ENCODE measurements at regions not wholly inside any gene's neighbourhood (a gene's known extent, or its start where the extent isn't known, plus 50 kb on each side); places are given as distances from the start of the nearest gene placed in this dataset.
"Not testable (repeated sequence)": the region's sequence is repeated elsewhere in the genome, so short reads cannot be mapped to it uniquely, and the experiment has no call there.

DNA sequence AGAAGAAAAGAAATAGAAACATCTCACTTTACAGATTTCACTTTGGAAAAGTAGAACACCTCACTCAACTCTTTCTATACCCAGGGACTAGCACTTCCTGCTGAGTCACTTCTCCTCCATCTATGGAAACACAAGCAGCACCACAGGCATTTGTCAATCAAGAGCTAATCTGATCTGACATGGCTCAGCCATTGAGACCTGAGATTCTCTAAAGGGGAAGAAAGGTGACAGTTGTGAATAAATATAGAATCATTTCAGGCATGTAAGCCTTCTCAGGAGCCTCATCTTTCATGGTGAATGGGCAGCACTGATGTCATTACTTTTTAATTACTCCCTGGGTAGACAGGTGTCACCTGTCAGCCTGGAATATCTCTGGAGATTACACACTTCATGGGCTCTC is 559.8 kb downstream of the HINT1 start:
- no peak overlapping the region for H3K14ac ChIP-seq (ENCODE audit: insufficient read depth, low read length)
- H4K91ac ChIP-seq (ENCODE audit: insufficient read length, low read depth, low read length), result no peak overlapping the region
- H2BK5ac ChIP-seq (ENCODE audit: insufficient read length, low read length), result no peak overlapping the region
- H4K8ac ChIP-seq (replicated peaks; ENCODE audit: insufficient read length, low read depth, low read length), result no peak overlapping the region
- no peak overlapping the region for H3K4me2 ChIP-seq (ENCODE audit: insufficient read depth, insufficient read length, low read length)
- H4K20me1 ChIP-seq (ENCODE audit: control insufficient read depth, insufficient read depth, insufficient read length), result no peaks in the 10 kb centered on the region
- Mint-ChIP-seq H3K27ac (peak overlapping the region; percentile 2 to 28 (median 4); a peak in 2 of 7 replicates), H3K4me3 (no peak overlapping the region), H3K9me3 (peaks cover 0 to 2% of the 10 kb centered on the region in 2 experiments; a peak in 1 of 5 replicates), H3K27me3 (ENCODE audit: low read depth) (no peaks in the 10 kb centered on the region), H3K4me1 (peaks cover 6% of the 10 kb centered on the region in 2 experiments), H3K36me3 (ENCODE audit: insufficient read depth in 1 of 3, low read depth in 3 of 3) (no peaks in the 10 kb centered on the region)
- H2AK5ac ChIP-seq (ENCODE audit: insufficient read length, low read length), result no peak overlapping the region
- no peak overlapping the region for H3T11ph ChIP-seq (ENCODE audit: low read length)
- H3K27ac ChIP-seq (ENCODE audit: insufficient read length, low read depth, low read length), result no peak overlapping the region
- no peak overlapping the region for H3K9ac ChIP-seq (ENCODE audit: extremely low read depth, insufficient read length, low read length)
- no peak overlapping the region for H3K4ac ChIP-seq (ENCODE audit: low read depth, low read length)
- H2BK120ac ChIP-seq (ENCODE audit: low read depth, low read length, poor library complexity, severe bottlenecking), result no peak overlapping the region
- no peak overlapping the region for H4K5ac ChIP-seq (ENCODE audit: insufficient read length, low read depth, low read length)
- no peak overlapping the region for H3K23ac ChIP-seq (ENCODE audit: insufficient read length, low read depth, low read length)
- H3K27me3 ChIP-seq (ENCODE audit: insufficient read depth, low read length), result no peaks in the 10 kb centered on the region
- H2BK15ac ChIP-seq (ENCODE audit: low read depth, low read length), result no peak overlapping the region
- no peak overlapping the region for H2BK12ac ChIP-seq (ENCODE audit: insufficient read length, low read depth, low read length)
- no peaks in the 10 kb centered on the region for H3K23me2 ChIP-seq (ENCODE audit: insufficient read length, low read depth, low read length, poor library complexity, severe bottlenecking)
- no peaks in the 10 kb centered on the region for H3K79me1 ChIP-seq (ENCODE audit: insufficient read depth, low read depth, low read length, poor library complexity, severe bottlenecking)
- no peak overlapping the region for H3K18ac ChIP-seq (ENCODE audit: insufficient read length, low read depth, low read length)
- no peak for DNase-seq
- no peaks in the 10 kb centered on the region; the same call in 1 of the 2 replicates for H3K4me1 ChIP-seq (ENCODE audit: insufficient read depth, low read length)
- H3K56ac ChIP-seq (ENCODE audit: insufficient read length, low read depth, low read length), result no peak overlapping the region
- no peaks in the 10 kb centered on the region for H3K9me3 ChIP-seq (ENCODE audit: control insufficient read depth, low read depth, low read length)
- no peak overlapping the region for H2BK20ac ChIP-seq (ENCODE audit: low read depth, low read length, poor library complexity, severe bottlenecking)
- TF ChIP-seq, protein P1, sequence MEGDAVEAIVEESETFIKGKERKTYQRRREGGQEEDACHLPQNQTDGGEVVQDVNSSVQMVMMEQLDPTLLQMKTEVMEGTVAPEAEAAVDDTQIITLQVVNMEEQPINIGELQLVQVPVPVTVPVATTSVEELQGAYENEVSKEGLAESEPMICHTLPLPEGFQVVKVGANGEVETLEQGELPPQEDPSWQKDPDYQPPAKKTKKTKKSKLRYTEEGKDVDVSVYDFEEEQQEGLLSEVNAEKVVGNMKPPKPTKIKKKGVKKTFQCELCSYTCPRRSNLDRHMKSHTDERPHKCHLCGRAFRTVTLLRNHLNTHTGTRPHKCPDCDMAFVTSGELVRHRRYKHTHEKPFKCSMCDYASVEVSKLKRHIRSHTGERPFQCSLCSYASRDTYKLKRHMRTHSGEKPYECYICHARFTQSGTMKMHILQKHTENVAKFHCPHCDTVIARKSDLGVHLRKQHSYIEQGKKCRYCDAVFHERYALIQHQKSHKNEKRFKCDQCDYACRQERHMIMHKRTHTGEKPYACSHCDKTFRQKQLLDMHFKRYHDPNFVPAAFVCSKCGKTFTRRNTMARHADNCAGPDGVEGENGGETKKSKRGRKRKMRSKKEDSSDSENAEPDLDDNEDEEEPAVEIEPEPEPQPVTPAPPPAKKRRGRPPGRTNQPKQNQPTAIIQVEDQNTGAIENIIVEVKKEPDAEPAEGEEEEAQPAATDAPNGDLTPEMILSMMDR (conservative IDR thresholded peaks at IDR 0.05), result no peak
- no peak overlapping the region for H2AFZ ChIP-seq (ENCODE audit: low read length)
- H3K79me2 ChIP-seq (ENCODE audit: insufficient read depth, low read length), result no peaks in the 10 kb centered on the region

DNA sequence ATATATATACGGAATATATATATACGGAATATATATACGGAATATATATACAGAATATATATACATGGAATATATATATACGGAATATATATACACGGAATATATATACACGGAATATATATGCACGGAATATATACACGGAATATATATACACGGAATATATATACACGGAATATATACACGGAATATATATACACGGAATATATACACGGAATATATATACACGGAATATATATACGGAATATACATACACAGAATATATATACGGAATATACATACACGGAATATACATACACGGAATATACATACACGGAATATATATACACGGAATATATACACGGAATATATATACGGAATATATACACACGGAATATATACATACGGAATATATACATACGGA is 568.4 kb downstream of the HINT1 start:
- DNase-seq; H2BK5ac ChIP-seq (ENCODE audit: insufficient read length, low read length); H2AFZ ChIP-seq (ENCODE audit: low read length); H3K9me3 ChIP-seq (ENCODE audit: control insufficient read depth, low read depth, low read length); H2BK15ac ChIP-seq (ENCODE audit: low read depth, low read length); H3K4me1 ChIP-seq (ENCODE audit: insufficient read depth, low read length); H3K56ac ChIP-seq (ENCODE audit: insufficient read length, low read depth, low read length); H4K91ac ChIP-seq (ENCODE audit: insufficient read length, low read depth, low read length); H3T11ph ChIP-seq (ENCODE audit: low read length); H4K20me1 ChIP-seq (ENCODE audit: control insufficient read depth, insufficient read depth, insufficient read length); H3K4me1 Mint-ChIP-seq; H3K4ac ChIP-seq (ENCODE audit: low read depth, low read length); H3K4me2 ChIP-seq (ENCODE audit: insufficient read depth, insufficient read length, low read length); H3K27ac Mint-ChIP-seq; H3K79me2 ChIP-seq (ENCODE audit: insufficient read depth, low read length); H4K5ac ChIP-seq (ENCODE audit: insufficient read length, low read depth, low read length); H3K18ac ChIP-seq (ENCODE audit: insufficient read length, low read depth, low read length); H3K23me2 ChIP-seq (ENCODE audit: insufficient read length, low read depth, low read length, poor library complexity, severe bottlenecking); H3K4me3 Mint-ChIP-seq; H3K14ac ChIP-seq (ENCODE audit: insufficient read depth, low read length); H2BK12ac ChIP-seq (ENCODE audit: insufficient read length, low read depth, low read length); H3K27me3 Mint-ChIP-seq (ENCODE audit: low read depth); H3K27me3 ChIP-seq (ENCODE audit: insufficient read depth, low read length); H2BK20ac ChIP-seq (ENCODE audit: low read depth, low read length, poor library complexity, severe bottlenecking); H3K23ac ChIP-seq (ENCODE audit: insufficient read length, low read depth, low read length); H3K79me1 ChIP-seq (ENCODE audit: insufficient read depth, low read depth, low read length, poor library complexity, severe bottlenecking); H2BK120ac ChIP-seq (ENCODE audit: low read depth, low read length, poor library complexity, severe bottlenecking); H2AK5ac ChIP-seq (ENCODE audit: insufficient read length, low read length); H3K9ac ChIP-seq (ENCODE audit: extremely low read depth, insufficient read length, low read length); H4K8ac ChIP-seq (replicated peaks; ENCODE audit: insufficient read length, low read depth, low read length); H3K27ac ChIP-seq (ENCODE audit: insufficient read length, low read depth, low read length): not testable (repeated sequence)
- no CpG with 5 or more reads among the region's 25 CpGs for WGBS (ENCODE audit: extremely low coverage, insufficient read length, low lambda C conversion rate)
- peaks cover 21 to 25% of the 10 kb centered on the region in 2 experiments for H3K9me3 Mint-ChIP-seq
- H3K36me3 Mint-ChIP-seq (ENCODE audit: insufficient read depth in 1 of 3, low read depth in 3 of 3), result peaks cover 1 to 12% (median 4%) of the 10 kb centered on the region in 3 experiments; a peak in 4 of 7 replicates
